HG02588 (cell line): ENCODE measurements at regions not wholly inside any gene's neighbourhood (a gene's known extent, or its start where the extent isn't known, plus 50 kb on each side); places are given as distances from the start of the nearest gene placed in this dataset.
"Not testable (repeated sequence)": the region's sequence is repeated elsewhere in the genome, so short reads cannot be mapped to it uniquely, and the experiment has no call there.

Experiments
- ATAC-seq: cut with Tn5 transposase; IDR thresholded peaks from one replicate; pipeline ENCODE4 v1.9.1; 2021; ENCODE audit warnings: mild to moderate bottlenecking, moderate library complexity; ENCODE audit not compliant: unreplicated experiment

DNA sequence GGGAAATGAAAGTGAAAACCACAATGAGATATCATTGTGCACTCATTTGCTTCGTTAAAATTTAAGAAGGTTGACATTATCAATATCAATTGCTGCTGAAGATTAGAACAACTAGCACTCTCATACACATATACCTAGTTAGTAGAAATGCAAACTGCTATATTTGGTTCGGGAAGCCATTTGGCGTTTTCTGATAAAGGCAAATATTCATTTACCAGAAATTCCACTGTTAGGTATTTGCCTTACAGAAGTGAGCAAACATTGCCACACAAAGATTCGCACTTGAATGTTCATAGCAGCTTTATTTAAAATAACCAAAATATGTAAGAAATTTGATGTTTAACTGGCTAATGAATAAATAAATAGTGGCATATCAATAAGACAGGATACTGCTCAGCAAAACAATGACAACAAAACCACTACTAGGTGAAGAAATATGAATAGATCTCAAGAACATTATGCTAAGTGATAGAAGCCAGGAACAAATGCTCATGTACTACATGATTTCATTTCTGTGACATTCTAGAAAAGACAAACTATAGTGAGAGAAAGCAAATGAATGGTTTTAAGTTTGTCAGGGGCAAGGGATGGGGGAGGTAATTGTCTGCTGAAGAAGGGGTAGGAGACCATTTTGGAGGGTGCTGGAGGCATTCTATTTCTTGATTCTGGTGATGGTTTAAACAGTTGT, 387.8 kb downstream of the PTH2R start:
- ATAC-seq = no peak

DNA sequence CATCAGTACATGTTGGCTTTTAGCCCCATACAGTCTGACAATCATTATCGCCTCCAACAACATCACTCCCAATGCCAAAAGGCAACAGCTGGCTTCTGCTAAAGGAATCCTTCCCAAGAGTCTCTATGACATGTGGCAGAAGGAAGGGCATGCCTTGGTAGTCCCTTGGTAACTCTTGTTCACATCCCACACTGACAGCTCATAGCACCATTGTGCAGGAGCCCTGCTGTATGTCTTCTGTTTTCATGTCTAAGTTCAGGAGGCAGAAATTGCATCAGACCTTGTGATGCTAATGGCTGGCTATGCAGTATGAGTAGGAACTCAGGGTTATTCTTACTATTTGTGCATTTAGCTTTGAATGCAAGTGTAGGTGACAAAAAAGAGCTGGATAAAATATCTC, 392.1 kb downstream of the PTH2R start:
- no peak for ATAC-seq

DNA sequence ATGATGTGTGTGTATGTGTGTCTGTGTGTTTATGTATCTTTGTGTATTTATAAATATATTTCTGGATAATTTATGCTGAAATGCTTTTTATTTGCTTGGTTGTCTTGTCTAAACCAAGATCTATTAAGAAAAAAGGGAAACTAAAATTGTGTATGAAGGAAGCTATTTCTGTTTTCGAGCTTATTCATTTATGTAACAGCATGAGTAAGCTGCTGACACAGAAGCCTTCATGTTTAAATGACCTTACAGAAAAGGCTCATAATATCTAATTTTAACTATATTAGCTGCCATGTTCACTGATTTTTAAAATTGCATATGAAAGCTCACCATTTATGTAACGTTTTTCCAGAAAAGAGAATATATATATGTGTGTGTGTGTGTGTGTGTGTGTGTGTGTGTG, 392.8 kb downstream of the PTH2R start:
- ATAC-seq = no peak

DNA sequence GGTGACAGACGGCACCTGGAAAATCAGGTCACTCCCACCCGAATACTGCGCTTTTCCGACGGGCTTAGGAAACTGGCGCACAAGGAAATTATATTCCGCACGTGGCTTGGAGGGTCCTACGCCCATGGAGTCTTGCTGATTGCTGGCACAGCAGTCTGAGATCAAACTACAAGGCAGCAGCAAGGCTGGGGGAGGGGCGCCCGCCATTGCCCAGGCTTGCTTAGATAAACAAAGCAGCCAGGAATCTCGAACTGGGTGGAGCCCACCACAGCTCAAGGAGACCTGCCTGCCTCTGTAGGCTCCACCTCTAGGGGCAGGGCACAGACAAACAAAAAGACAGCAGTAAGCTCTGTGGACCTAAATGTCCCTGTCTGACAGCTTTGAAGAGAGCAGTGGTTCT, 394.3 kb downstream of the PTH2R start:
- not testable (repeated sequence) for ATAC-seq

DNA sequence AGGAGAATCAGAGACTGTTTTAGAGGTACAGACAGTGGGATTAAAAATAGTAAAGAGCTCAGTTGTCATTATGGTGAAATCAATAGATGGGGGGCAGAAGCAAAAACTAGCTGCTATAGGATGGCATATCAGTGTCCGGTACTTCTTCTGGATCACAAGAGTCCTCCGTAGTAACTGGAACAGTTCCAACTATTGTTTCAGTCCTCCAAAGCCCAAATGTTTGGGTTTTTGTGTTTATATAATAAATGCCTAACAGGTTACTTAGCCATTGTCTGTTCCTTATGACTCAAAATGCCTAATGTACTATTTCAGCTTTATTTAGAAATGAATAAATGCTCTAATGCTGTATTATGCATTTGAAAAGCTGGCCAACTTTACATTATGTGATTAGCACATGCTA, 401.2 kb downstream of the PTH2R start:
- no peak for ATAC-seq

DNA sequence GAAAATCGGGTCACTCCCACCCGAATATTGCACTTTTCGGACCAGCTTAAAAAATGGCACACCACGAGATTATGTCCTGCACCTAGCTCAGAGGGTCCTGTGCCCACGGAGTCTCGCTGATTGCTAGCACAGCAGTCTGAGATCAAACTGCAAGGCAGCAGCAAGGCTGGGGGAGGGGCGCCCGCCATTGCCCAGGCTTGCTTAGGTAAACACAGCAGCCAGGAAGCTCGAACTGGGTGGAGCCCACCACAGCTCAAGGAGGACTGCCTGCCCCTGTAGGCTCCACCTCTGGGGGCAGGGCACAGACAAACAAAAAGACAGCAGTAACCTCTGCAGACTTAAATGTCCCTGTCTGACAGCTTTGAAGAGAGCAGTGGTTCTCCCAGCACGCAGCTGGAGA, 405.3 kb downstream of the PTH2R start:
- not testable (repeated sequence) for ATAC-seq

DNA sequence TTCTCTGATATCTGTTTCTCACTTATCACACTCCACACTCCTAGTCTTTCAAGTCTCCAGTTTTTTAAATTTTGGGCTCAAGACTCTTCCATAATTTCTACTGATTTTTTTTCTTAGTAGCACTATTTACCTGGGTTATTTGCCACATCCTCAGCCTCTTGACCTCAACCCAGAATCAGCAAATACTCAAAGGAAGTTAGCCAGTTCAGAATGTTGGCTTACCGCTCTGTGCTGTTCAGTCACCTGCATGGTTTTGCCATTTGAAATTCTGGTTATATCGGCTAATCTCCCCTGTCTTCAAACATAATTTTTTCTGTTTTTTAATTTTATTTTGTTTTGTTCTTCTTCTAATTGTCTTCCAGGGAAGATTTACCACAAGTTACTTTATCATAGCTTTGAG, 412.6 kb downstream of the PTH2R start:
- ATAC-seq = no peak

DNA sequence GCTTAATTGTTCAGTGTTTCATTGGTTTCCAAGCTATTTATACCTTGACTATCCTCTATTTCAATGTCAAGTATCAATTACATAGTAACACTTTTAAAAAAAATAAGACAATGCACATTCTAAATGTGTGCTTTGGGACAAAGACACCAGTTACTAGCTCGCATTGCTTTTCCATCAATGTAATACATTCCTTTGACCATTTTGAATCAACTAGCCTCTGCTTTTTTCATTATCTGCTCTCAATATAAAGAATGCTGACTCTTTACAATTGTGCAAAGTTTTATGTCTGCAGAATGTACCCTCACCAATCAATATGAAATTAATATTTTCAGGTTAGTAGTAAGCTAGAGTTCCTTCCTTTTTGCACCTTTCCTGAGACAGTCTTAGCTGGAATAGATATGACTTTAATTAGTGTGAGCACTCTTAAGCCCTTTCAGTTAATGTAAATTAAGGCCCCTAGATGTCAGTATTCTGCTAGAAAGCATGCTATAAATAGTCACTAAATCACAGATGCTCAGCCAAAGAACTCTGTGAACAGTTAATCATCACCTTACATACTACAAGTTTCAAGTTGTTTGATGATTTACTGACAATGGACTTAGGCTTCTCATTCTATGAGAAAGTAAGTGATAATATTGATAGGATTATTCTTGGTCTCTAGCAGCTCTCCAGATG, 413.6 kb downstream of the PTH2R start:
- no peak for ATAC-seq

DNA sequence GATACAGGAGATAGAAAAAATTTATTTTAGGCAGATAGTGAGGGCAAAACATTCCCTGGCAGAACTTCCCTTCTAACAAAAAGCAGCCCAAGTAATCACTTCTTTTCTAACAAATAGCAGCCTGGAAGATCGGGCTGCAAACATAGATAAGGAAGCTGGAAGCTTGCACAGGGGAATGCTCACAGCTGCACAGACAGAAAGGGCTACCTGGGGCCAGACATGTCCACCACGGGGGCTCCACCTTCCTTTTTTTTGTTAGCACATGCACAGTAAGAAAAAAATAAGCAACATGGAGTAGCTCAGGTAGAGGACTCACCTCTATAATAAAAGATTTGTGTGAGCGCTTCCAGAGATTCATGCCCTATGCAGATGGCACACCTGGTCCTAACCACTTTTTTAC, 420.5 kb downstream of the PTH2R start:
- ATAC-seq = no peak

DNA sequence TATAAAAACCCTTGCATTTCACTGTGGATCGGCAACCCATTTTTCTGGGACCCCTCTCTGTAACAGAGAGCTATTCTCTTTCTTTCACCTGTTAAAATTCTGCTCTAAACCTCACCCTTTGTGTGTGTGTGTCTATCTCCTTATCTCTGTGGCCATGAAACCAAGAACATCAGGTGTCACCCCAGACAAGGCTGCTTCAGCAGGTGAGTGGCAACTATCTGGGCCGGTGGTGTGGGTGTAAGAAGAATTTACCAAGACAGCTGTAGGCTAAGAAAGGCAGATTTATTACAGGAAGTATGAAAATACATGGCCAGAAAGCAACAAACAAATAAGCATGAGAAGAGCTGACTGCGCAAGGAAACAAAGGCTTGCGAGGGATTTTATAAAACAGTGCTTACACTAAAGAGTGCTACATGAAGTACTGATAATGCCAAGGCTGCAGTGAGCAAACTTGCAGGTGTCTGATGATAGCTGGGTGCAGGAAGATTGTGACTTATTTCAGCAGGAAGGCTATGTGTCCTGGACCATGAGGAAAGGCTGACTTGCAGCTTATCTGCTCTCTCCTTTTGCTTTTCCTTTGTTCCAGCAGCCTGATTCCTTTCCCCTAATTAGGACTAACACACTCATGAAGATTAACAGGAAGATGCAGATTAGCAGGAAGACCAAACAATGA, 421.1 kb downstream of the PTH2R start:
- ATAC-seq = no peak

DNA sequence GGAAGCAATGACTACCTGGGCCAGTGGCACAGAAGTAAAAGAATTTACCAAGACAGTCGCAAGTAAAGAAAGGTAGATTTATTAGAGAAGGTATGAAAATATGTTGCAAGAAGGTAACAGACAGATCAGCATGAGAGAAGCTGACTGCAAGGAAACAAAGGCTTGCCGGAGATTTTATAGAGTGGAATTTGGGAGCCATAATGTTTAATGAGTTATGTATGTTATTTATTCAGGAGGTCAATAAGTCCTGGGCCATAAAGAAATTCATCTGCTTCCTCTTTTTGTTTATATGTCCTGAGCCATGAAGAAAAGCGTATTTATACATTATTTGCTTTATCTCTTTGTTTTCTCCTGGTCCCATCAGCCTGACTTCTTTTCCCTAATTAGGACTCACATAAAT, 423.6 kb downstream of the PTH2R start:
- no peak for ATAC-seq

DNA sequence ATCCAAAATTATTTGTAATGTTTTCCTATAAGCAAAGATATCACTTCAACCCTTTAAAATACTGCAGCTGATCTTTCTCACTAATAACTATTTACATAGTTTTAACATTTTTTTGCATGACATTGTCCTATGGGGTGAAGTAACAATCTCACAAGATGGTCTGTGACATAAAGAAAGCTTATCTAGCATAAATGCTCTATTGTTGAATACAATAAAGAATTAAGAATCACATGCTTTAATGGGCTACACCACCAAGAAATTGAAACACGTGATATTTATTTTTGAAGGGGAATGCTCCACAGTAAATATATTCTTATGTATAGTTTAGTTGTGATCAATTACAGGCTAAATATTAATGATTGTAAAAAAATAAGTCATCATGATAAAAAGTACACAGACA, 441.1 kb downstream of the PTH2R start:
- ATAC-seq = no peak

DNA sequence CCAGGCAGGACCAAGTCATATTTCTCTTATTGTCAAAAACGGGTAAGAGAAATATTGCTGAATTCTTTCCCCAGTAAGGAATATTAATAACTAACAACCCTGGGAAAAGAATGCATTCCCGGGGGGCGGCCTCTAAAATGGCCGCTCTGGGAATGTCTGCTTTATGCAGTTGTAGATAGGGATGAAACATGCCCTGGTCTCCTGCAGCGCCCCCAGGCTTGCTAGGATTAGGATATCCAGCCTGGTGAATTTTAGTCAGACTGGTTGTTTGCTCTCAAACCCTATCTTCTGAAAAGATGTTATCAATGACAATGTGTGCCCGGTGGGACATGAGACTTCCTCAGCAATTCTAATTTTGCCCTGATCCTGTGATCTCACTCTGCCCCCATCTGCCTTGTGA, 448.1 kb downstream of the PTH2R start:
- no peak for ATAC-seq

DNA sequence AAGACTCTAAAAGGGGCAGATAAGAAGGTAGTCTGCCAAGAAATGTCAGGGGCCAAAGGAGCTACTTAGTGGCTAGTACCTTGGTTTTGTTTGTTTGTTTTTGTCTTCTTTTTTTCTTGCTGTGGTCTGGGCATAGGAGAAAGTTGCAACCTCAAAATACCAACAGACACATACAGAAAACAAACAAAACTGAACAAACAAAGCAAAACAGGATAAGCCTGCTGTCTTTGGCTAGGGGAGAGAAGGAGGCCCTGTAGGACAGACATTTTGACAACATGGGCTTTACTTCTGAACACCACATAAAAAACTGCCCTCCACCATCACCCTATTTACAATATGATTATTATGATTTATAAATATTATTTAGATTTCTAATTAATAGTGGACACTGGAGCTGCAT, 460.8 kb downstream of the PTH2R start:
- no peak for ATAC-seq

DNA sequence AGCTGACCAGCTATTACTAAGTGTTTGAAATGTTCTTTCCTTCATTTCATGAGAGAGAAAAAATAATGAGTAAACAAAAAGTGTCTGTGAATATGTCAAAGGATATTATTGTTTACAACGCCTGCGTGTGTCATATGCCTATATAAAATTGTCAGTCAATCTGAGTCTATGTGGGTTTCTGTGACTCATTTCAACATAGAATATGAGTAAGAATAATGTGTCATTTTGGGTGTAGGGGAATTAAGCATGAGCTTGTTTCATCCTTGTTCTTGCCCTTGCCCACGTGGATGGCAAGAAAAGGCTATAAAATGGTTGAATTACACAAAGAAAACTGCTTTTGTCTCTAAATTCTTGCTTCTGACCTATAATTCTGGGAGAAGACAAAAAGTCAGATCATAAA, 466.0 kb downstream of the PTH2R start:
- no peak for ATAC-seq

DNA sequence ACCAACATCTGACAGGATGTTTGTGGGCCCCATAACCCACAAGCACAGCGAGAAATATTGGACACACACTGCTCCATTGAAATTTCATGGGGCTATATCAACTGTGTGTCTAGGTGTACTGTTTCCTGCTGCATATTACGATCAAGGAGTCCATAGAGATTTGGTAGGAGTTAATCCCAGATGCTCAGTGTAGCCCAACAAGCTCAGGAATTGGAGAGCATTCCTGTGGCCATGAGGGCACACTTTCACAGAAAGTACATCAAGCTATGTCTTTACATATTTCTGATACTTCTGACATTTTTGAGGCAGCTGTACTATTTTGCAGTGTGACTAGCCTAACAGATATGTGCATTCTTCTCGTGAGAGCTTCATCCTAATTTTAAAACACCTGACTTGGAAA, 473.1 kb downstream of the PTH2R start:
- no peak for ATAC-seq

DNA sequence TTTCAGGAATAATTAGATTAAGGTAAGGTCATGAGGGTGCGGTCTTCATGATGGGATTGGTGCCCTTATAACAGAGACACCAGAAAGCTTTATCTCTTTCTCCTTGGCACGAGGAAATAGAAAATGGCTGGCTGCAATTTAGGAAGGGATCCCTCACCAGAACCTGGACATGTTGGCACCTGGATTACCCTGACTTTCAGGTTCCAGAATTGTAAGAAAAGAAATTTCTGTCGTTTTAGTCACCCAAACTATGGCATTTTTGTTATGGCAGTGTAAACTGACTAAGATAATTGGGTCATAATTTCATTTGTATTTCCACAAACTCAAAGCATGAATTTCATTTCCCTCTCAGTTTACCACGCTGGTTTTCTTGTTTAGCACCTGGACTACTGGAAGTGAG, 473.6 kb downstream of the PTH2R start:
- no peak for ATAC-seq

DNA sequence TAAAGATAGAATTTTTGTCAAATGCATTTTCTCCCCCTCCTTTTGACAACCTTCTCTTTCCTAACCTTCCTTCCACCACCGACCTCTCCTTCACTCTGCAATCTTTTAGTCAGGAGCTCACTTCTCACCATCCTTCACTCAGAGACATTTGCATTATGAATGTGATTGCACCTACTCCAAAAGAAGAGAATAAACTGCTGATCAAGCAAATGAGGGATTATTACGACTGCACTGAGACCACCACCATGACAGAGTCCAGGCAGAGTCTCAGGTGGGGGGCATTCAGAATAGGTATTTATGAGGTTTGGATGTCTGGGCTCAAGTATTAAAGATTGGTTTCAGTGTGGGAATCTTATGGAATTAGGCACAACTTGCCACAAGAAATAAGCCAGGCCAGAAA, 483.9 kb downstream of the PTH2R start:
- no peak for ATAC-seq

DNA sequence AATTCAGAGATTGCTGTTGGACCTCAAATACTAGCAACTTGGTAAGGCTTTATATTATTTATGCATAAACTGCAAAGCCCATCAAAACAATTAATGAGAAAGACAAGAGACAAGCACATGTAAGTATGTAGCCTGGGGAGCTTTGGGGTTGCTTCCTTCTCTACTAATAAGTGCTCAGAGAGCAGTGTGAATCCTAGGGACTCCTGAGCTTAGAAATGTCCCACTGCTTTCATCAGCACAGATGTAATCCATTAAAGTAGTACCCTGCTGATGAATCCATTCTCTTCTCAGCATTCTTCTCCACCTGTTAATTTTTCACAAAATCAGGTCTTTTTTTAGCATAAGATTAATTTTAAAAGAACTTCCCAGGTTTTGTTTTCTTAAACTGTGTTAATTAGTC, 485.6 kb downstream of the PTH2R start:
- ATAC-seq = no peak

DNA sequence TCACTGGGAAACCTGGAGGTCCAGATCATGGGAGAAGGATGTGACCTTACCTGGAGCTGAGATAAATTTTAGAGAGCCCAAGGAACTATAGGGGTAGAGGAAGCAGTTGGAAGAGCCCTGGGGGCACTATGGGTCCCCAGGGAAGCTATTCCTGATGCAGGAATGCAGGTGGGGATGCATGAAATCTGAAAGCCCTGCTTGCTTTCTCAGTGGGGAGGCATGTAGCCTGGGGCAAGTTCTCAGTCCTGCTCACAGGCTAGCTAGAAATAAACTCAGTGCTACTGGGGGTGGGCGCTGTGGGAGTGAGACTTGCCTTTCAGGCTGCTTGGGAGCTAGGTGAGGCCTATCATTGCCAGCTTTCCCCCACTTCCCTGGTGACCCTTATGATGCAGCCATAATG, 499.7 kb downstream of the PTH2R start:
- ATAC-seq = no peak

DNA sequence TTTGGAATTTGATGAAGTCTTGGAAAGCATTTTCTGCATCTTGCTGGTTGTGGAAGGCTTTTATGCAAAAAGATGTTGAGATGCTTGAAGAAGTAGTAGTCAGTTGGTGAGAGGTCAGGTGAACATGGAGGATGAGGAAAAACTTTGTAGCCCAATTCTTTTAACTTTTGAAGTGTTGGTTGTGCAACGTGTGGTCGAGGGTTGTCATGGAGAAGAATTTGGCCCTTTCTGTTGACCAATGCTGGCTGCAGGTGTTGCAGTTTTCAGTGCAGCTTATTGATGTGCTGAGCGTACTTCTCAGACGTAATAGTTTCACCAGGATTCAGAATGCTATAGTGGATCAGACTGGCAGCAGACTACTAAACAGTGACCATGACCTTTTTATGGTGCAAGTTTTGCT, 508.4 kb upstream of the MAP2 start:
- no peak for ATAC-seq

DNA sequence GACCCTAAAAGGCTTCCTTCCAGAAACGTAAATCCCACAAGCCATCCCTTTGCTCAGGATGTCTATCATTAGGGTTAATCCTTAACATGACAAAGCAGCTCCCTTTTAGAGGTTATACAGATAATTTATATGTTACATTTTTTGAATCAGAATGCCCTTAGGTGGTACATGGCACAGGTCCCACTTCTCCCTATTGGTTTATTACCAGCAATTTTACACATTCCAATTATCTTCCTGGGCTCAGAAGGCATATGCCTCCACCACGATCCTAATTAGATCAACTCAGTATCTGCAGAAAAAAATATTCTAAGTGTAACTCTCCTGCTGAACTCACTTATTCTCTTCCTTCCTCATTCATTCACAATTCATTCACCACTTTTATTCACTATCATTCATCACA, 507.0 kb upstream of the MAP2 start:
- no peak for ATAC-seq
